CD4-positive, CD25-positive, alpha-beta regulatory T cell (primary cell): ENCODE measurements at regions not wholly inside any gene's neighbourhood (a gene's known extent, or its start where the extent isn't known, plus 50 kb on each side); places are given as distances from the start of the nearest gene placed in this dataset.
A peak's percentile ranks its signal among the peaks of the same experiment; 100 is the strongest.
"Not testable (repeated sequence)": the region's sequence is repeated elsewhere in the genome, so short reads cannot be mapped to it uniquely, and the experiment has no call there.

ENCODE experiments used
- ATAC-seq, 2 donors: fragments of 150-1000 bp; cut with Tn5 transposase; one replicate each; pipeline ENCODE4 v1.10.0; 2021; ENCODE audit warnings: low read depth in 2 of 2, moderate number of reproducible peaks in 2 of 2, moderate library complexity in 1 of 2
- DNase-seq, 3 donors: peaks; one replicate each; pipeline versions ENCODE4 v3.0.0 to v3.0.0-alpha.2; 2012 to 2022; ENCODE audit warnings: mixed read lengths in 1 of 3
- H3K27ac ChIP-seq: one replicate; pipeline ENCODE4 v1.7.0; 2013; ENCODE audit warnings: mild to moderate bottlenecking, low read length; ENCODE audit not compliant: insufficient read depth, poor library complexity, severe bottlenecking
- H3K27me3 ChIP-seq: one replicate; pipeline ENCODE4 v1.7.0; 2013; ENCODE audit warnings: low read length; ENCODE audit not compliant: control insufficient read depth, insufficient read depth
- H3K36me3 ChIP-seq: one replicate; pipeline ENCODE4 v1.7.0; 2013; ENCODE audit warnings: mild to moderate bottlenecking, low read length, moderate library complexity; ENCODE audit not compliant: control insufficient read depth, insufficient read depth
- H3K4me1 ChIP-seq: 2 replicates; pipeline ENCODE4 v1.7.0; 2013; ENCODE audit warnings: mild to moderate bottlenecking, low read length; ENCODE audit not compliant: insufficient read depth, control insufficient read depth, poor library complexity, severe bottlenecking
- H3K4me3 ChIP-seq: one replicate; pipeline ENCODE4 v1.7.0; 2013; ENCODE audit warnings: low read depth, mild to moderate bottlenecking, low read length, moderate library complexity
- H3K9me3 ChIP-seq, 2 experiments: 1 replicate in 1 of 2; 2 replicates in 1 of 2; pipeline ENCODE4 v1.7.0; 2013; ENCODE audit warnings: low read length in 2 of 2, mild to moderate bottlenecking in 1 of 2, moderate library complexity in 1 of 2; ENCODE audit not compliant: control insufficient read depth in 2 of 2
- H3K27ac Mint-ChIP-seq, 3 donors: one replicate each; pipeline ENCODE4 v1.8.0; 2020 to 2022; ENCODE audit warnings: mild to moderate bottlenecking in 3 of 3, mixed read lengths in 3 of 3, moderate library complexity in 2 of 3
- H3K27me3 Mint-ChIP-seq: one replicate; pipeline ENCODE4 v1.8.0; 2022; ENCODE audit warnings: mild to moderate bottlenecking, mixed read lengths
- H3K36me3 Mint-ChIP-seq: one replicate; pipeline ENCODE4 v1.8.0; 2020; ENCODE audit warnings: mixed read lengths
- H3K4me1 Mint-ChIP-seq, 4 donors: one replicate each; pipeline ENCODE4 v1.8.0; 2020 to 2022; ENCODE audit warnings: mixed read lengths in 4 of 4, mild to moderate bottlenecking in 1 of 4
- H3K4me3 Mint-ChIP-seq, 4 donors: one replicate each; pipeline ENCODE4 v1.8.0; 2020 to 2022; ENCODE audit warnings: mild to moderate bottlenecking in 4 of 4, mixed read lengths in 4 of 4, moderate library complexity in 3 of 4
- H3K9me3 Mint-ChIP-seq, 7 donors: one replicate each; pipeline ENCODE4 v1.8.0; 2020 to 2022; ENCODE audit warnings: mixed read lengths in 7 of 7, mild to moderate bottlenecking in 3 of 7, moderate library complexity in 2 of 7

DNA sequence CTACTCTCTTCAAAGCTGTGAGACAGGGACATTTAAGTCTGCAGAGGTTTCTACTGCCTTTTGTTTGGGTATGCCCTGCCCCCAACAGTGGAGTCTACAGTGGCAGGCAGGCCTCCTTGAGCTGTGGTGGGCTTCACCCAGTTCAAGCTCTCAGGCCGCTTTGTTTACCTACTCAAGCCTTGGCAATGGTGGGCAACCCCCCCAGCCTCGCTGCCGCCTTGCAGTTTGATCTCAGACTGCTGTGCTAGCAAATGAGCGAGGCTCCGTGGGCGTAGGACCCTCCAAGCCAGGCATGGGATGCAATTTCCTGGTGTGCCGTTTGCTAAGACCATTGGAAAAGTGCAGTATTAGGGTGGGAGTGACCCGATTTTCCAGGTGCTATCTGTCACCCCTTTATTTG, 310.5 kb upstream of the CFAP20DC start:
- ATAC-seq, H3K9me3 ChIP-seq, H3K4me3 Mint-ChIP-seq, H3K27ac ChIP-seq, H3K27me3 ChIP-seq, H3K4me1 Mint-ChIP-seq, H3K27ac Mint-ChIP-seq, H3K4me1 ChIP-seq, H3K36me3 Mint-ChIP-seq, H3K4me3 ChIP-seq, H3K36me3 ChIP-seq, DNase-seq: not testable (repeated sequence)
- H3K27me3 Mint-ChIP-seq, result peaks cover 11% of the 10 kb centered on the region
- H3K9me3 Mint-ChIP-seq, result peaks cover 0 to 15% (median 6%) of the 10 kb centered on the region in 7 donors

GRCh38 chr3:59341459-59341858, 291.6 kb upstream of the CFAP20DC start:
- Histone ChIP-seq H3K4me1 (no peaks in the 10 kb centered on the region), H3K9me3 (no peaks in the 10 kb centered on the region), H3K27me3 (no peaks in the 10 kb centered on the region), H3K36me3 (no peaks in the 10 kb centered on the region), H3K4me3 (no peak overlapping the region), H3K27ac (no peak overlapping the region)
- H3K36me3 Mint-ChIP-seq, result no peaks in the 10 kb centered on the region
- H3K27me3 Mint-ChIP-seq, result no peaks in the 10 kb centered on the region
- no peak overlapping the region for H3K4me3 Mint-ChIP-seq
- ATAC-seq (no peak), DNase-seq (no peak)
- H3K27ac Mint-ChIP-seq, result peak overlapping the region in 1 of 3 donors; percentile 20
- H3K9me3 Mint-ChIP-seq, result peaks cover 0 to under 1% (median 0%) of the 10 kb centered on the region in 7 donors
- peaks cover 5 to 17% (median 9%) of the 10 kb centered on the region in 4 donors for H3K4me1 Mint-ChIP-seq

- Mint-ChIP-seq H3K4me3 (no peak overlapping the region), H3K4me1 (peaks cover 5 to 17% (median 9%) of the 10 kb centered on the region in 4 donors), H3K27ac (peak overlapping the region in 1 of 3 donors; percentile 80), H3K9me3 (no peaks in the 10 kb centered on the region), H3K36me3 (no peaks in the 10 kb centered on the region), H3K27me3 (no peaks in the 10 kb centered on the region)
- ATAC-seq (no peak), DNase-seq (no peak)
- Histone ChIP-seq H3K27ac (no peak overlapping the region), H3K27me3 (no peaks in the 10 kb centered on the region), H3K4me1 (no peaks in the 10 kb centered on the region), H3K36me3 (no peaks in the 10 kb centered on the region), H3K4me3 (no peak overlapping the region), H3K9me3 (no peaks in the 10 kb centered on the region)
Observed at GRCh38 chr3:59339818-59340217, 290.0 kb upstream of the CFAP20DC start.

GRCh38 chr3:59338934-59339333, 289.1 kb upstream of the CFAP20DC start:
- no peak overlapping the region for H3K27ac Mint-ChIP-seq
- no peaks in the 10 kb centered on the region for H3K27me3 Mint-ChIP-seq
- H3K4me3 ChIP-seq, result no peak overlapping the region
- H3K4me1 Mint-ChIP-seq, result peaks cover 0 to 17% (median 9%) of the 10 kb centered on the region in 4 donors
- no peak overlapping the region for H3K4me3 Mint-ChIP-seq
- DNase-seq, result no peak
- peaks cover 0 to 2% (median 1%) of the 10 kb centered on the region in 7 donors for H3K9me3 Mint-ChIP-seq
- ATAC-seq, result no peak
- no peaks in the 10 kb centered on the region for H3K9me3 ChIP-seq
- no peaks in the 10 kb centered on the region for H3K4me1 ChIP-seq
- H3K27ac ChIP-seq, result no peak overlapping the region
- no peaks in the 10 kb centered on the region for H3K27me3 ChIP-seq
- no peaks in the 10 kb centered on the region for H3K36me3 Mint-ChIP-seq
- H3K36me3 ChIP-seq, result no peaks in the 10 kb centered on the region

- H3K27me3 Mint-ChIP-seq, result peaks cover 4% of the 10 kb centered on the region
- H3K27ac Mint-ChIP-seq, result no peak overlapping the region
- no peak for ATAC-seq
Observed at GRCh38 chr3:59335338-59335737, 285.5 kb upstream of the CFAP20DC start.

DNA sequence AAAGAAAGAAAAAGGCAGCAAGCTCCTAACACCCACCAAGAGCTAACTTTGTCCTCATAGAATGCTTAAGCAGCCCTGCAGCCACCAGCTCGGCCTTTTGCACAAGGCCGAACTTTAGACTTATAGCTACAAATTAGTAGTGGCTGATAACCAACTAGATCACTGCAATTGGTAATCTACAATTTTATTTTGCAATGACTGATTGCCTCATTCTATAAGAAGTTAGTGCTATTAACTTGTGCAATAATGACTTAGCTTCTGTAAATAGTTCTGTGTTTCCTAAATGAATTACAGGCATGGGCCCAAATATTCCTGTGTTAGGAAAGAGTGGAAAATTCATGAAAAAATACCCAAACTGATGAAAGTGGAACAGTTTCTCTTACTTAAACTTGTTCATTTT, 284.8 kb upstream of the CFAP20DC start:
- peaks cover 4% of the 10 kb centered on the region for H3K27me3 Mint-ChIP-seq
- Histone ChIP-seq H3K4me3 (no peak overlapping the region), H3K4me1 (no peaks in the 10 kb centered on the region), H3K9me3 (no peaks in the 10 kb centered on the region), H3K27me3 (no peaks in the 10 kb centered on the region), H3K36me3 (no peaks in the 10 kb centered on the region), H3K27ac (no peak overlapping the region)
- ATAC-seq, result no peak
- H3K27ac Mint-ChIP-seq, result no peak overlapping the region
- H3K36me3 Mint-ChIP-seq, result no peaks in the 10 kb centered on the region
- no peak overlapping the region for H3K4me3 Mint-ChIP-seq
- H3K9me3 Mint-ChIP-seq, result peaks cover 0 to 4% (median 3%) of the 10 kb centered on the region in 7 donors
- H3K4me1 Mint-ChIP-seq, result peaks cover 0 to 1% (median 1%) of the 10 kb centered on the region in 4 donors
- no peak for DNase-seq

More at GRCh38 chr3:59335338-59335737, 285.5 kb upstream of the CFAP20DC start:
- no peak overlapping the region for H3K4me3 Mint-ChIP-seq
- DNase-seq, result no peak
- Histone ChIP-seq H3K4me3 (no peak overlapping the region), H3K27me3 (no peaks in the 10 kb centered on the region), H3K36me3 (no peaks in the 10 kb centered on the region), H3K27ac (no peak overlapping the region), H3K4me1 (no peaks in the 10 kb centered on the region), H3K9me3 (no peaks in the 10 kb centered on the region)
- H3K9me3 Mint-ChIP-seq, result peaks cover 0 to 4% (median 3%) of the 10 kb centered on the region in 7 donors
- peaks cover 0 to 9% (median 6%) of the 10 kb centered on the region in 4 donors for H3K4me1 Mint-ChIP-seq
- no peaks in the 10 kb centered on the region for H3K36me3 Mint-ChIP-seq

- H3K4me1 ChIP-seq, result no peaks in the 10 kb centered on the region
- no peak overlapping the region for H3K27ac ChIP-seq
- Mint-ChIP-seq H3K27me3 (peaks cover 4% of the 10 kb centered on the region), H3K9me3 (peaks cover 0 to 3% (median 0%) of the 10 kb centered on the region in 7 donors), H3K4me3 (no peak overlapping the region), H3K36me3 (peaks cover 6% of the 10 kb centered on the region), H3K27ac (no peak overlapping the region), H3K4me1 (no peaks in the 10 kb centered on the region)
- ATAC-seq, result no peak
- no peaks in the 10 kb centered on the region for H3K9me3 ChIP-seq
- DNase-seq, result no peak
- H3K4me3 ChIP-seq, result no peak overlapping the region
- no peaks in the 10 kb centered on the region for H3K36me3 ChIP-seq
- H3K27me3 ChIP-seq, result no peaks in the 10 kb centered on the region
Observed at GRCh38 chr3:59327376-59327808, 277.6 kb upstream of the CFAP20DC start.

GRCh38 chr3:59326246-59327024, 276.6 kb upstream of the CFAP20DC start:
- Mint-ChIP-seq H3K36me3 (peaks cover 6% of the 10 kb centered on the region), H3K4me3 (no peak overlapping the region), H3K9me3 (peaks cover 0 to 2% (median 0%) of the 10 kb centered on the region in 7 donors), H3K4me1 (no peaks in the 10 kb centered on the region), H3K27me3 (peaks cover 4% of the 10 kb centered on the region), H3K27ac (peak overlapping the region in 2 of 3 donors; percentile 2 to 43)
- Histone ChIP-seq H3K36me3 (no peaks in the 10 kb centered on the region), H3K27me3 (no peaks in the 10 kb centered on the region), H3K27ac (no peak overlapping the region), H3K9me3 (no peaks in the 10 kb centered on the region), H3K4me1 (no peaks in the 10 kb centered on the region), H3K4me3 (no peak overlapping the region)
- ATAC-seq, result no peak
- no peak for DNase-seq
